DMS79 treated with DMSO at 0.1 percent for 48 hours (cell line): ENCODE measurements at regions not wholly inside any gene's neighbourhood (a gene's known extent, or its start where the extent isn't known, plus 50 kb on each side); places are given as distances from the start of the nearest gene placed in this dataset.

Experiments
- DNase-seq: peaks from one replicate; lab custom pipeline; 2025; lab: John Stamatoyannopoulos, UW

- DNase-seq: no peak
Measured at GRCh38 chr15:94177112-94177511, 54.2 kb upstream of the MCTP2 start.

- no peak for DNase-seq
Measured at GRCh38 chr15:94175420-94175819, 55.9 kb upstream of the MCTP2 start.

- no peak for DNase-seq
Measured at GRCh38 chr15:94174399-94174802, 57.0 kb upstream of the MCTP2 start.

- DNase-seq: no peak
Measured at GRCh38 chr15:94168250-94168649, 63.1 kb upstream of the MCTP2 start.

GRCh38 chr15:94164971-94165370 is 66.4 kb upstream of the MCTP2 start:
- DNase-seq: no peak

GRCh38 chr15:94164202-94164807 is 67.1 kb upstream of the MCTP2 start:
- no peak for DNase-seq

GRCh38 chr15:94162939-94163338 is 68.4 kb upstream of the MCTP2 start:
- no peak for DNase-seq

GRCh38 chr15:94154255-94154654 is 77.1 kb upstream of the MCTP2 start:
- DNase-seq: no peak

- no peak for DNase-seq
Measured at GRCh38 chr15:94145046-94145445, 86.3 kb upstream of the MCTP2 start.

- no peak for DNase-seq
Measured at GRCh38 chr15:94141802-94142201, 89.6 kb upstream of the MCTP2 start.

- DNase-seq: no peak
Measured at GRCh38 chr15:94135486-94136147, 95.7 kb upstream of the MCTP2 start.

GRCh38 chr15:94131875-94132274 is 99.5 kb upstream of the MCTP2 start:
- DNase-seq: no peak

- no peak for DNase-seq
Measured at GRCh38 chr15:94130504-94130903, 100.9 kb upstream of the MCTP2 start.

- DNase-seq: no peak
Measured at GRCh38 chr15:94127006-94127405, 104.4 kb upstream of the MCTP2 start.

- DNase-seq: no peak
Measured at GRCh38 chr15:94125698-94126097, 105.7 kb upstream of the MCTP2 start.

- no peak for DNase-seq
Measured at GRCh38 chr15:94125156-94125555, 106.2 kb upstream of the MCTP2 start.

- no peak for DNase-seq
Measured at GRCh38 chr15:94122516-94122915, 108.8 kb upstream of the MCTP2 start.

- no peak for DNase-seq
Measured at GRCh38 chr15:94119923-94120775, 111.2 kb upstream of the MCTP2 start.

- DNase-seq: no peak
Measured at GRCh38 chr15:94119298-94119811, 112.0 kb upstream of the MCTP2 start.

GRCh38 chr15:94110476-94111130 is 120.8 kb upstream of the MCTP2 start:
- DNase-seq: no peak

GRCh38 chr15:94107652-94108051 is 123.7 kb upstream of the MCTP2 start:
- no peak for DNase-seq

- no peak for DNase-seq
Measured at GRCh38 chr15:94105760-94106159, 125.6 kb upstream of the MCTP2 start.
